ENCODE measurements at regions not wholly inside any gene's neighbourhood (a gene's known extent, or its start where the extent isn't known, plus 50 kb on each side); places are given as distances from the start of the nearest gene placed in this dataset.

GRCh38 chr11:80587906-80588305 is 1147.1 kb upstream of the TENM4 start:
- DNase-seq: no peak
- Histone ChIP-seq H3K9me3 (replicated peaks in 1 of 3) (no peaks in the 10 kb centered on the region), H3K27me3 (no peaks in the 10 kb centered on the region), H3K27ac (no peak overlapping the region), H3K36me3 (replicated peaks in 1 of 2) (no peaks in the 10 kb centered on the region), H3K4me3 (no peak overlapping the region), H3K4me1 (replicated peaks in 1 of 2) (no peaks in the 10 kb centered on the region)
- 56 to 67% (median 65%) methylated on average over 2 of the region's 2 CpGs for WGBS, 4 donors
- intact Hi-C loops (cut with DNase I): no loop called here
- no peak for TF ChIP-seq POLR2A (IDR thresholded peaks at IDR 0.05)
- TF ChIP-seq CTCF (IDR thresholded peaks at IDR 0.05): no peak

GRCh38 chr11:80586464-80586863 is 1145.6 kb upstream of the TENM4 start:
- Histone ChIP-seq H3K36me3 (replicated peaks in 1 of 2) (no peaks in the 10 kb centered on the region), H3K27ac (no peak overlapping the region), H3K4me3 (no peak overlapping the region), H3K27me3 (no peaks in the 10 kb centered on the region), H3K4me1 (replicated peaks in 1 of 2) (no peaks in the 10 kb centered on the region), H3K9me3 (replicated peaks in 1 of 3) (no peaks in the 10 kb centered on the region)
- TF ChIP-seq CTCF (IDR thresholded peaks at IDR 0.05) (no peak), POLR2A (IDR thresholded peaks at IDR 0.05) (no peak)
- WGBS, 4 donors: 58 to 81% (median 76%) methylated on average over 1 of the region's 1 CpG
- intact Hi-C loops (cut with DNase I): no loop called here
- no peak for DNase-seq

GRCh38 chr11:80584661-80585060 is 1143.8 kb upstream of the TENM4 start:
- TF ChIP-seq POLR2A (IDR thresholded peaks at IDR 0.05) (no peak), CTCF (IDR thresholded peaks at IDR 0.05) (no peak)
- no peaks in the 10 kb centered on the region for H3K36me3 ChIP-seq (replicated peaks in 1 of 2)
- no peak overlapping the region for H3K4me3 ChIP-seq
- H3K9me3 ChIP-seq (replicated peaks in 1 of 3): no peaks in the 10 kb centered on the region
- H3K4me1 ChIP-seq (replicated peaks in 1 of 2): no peaks in the 10 kb centered on the region
- no peak for DNase-seq
- intact Hi-C loops (cut with DNase I): no loop called here
- H3K27ac ChIP-seq: no peak overlapping the region
- H3K27me3 ChIP-seq: no peaks in the 10 kb centered on the region
- WGBS, 4 donors: 69 to 93% (median 82%) methylated on average over 3 of the region's 3 CpGs

- intact Hi-C loops (cut with DNase I): no loop called here
- no peaks in the 10 kb centered on the region for H3K27me3 ChIP-seq
- no peak for TF ChIP-seq CTCF (IDR thresholded peaks at IDR 0.05)
- no peak for TF ChIP-seq POLR2A (IDR thresholded peaks at IDR 0.05)
- no peaks in the 10 kb centered on the region for H3K4me1 ChIP-seq (replicated peaks in 1 of 2)
- H3K27ac ChIP-seq: no peak overlapping the region
- no peak overlapping the region for H3K4me3 ChIP-seq
- no peaks in the 10 kb centered on the region for H3K36me3 ChIP-seq (replicated peaks in 1 of 2)
- H3K9me3 ChIP-seq (replicated peaks in 1 of 3): no peaks in the 10 kb centered on the region
- 87 to 88% (median 87%) methylated on average over 2 of the region's 2 CpGs for WGBS, 4 donors
- DNase-seq: no peak
Observed at GRCh38 chr11:80569832-80570231, 1129.0 kb upstream of the TENM4 start.

Measured in adrenal gland (tissue), 9 donors.